Suppressor macrophage (primary cell): ENCODE measurements at regions not wholly inside any gene's neighbourhood (a gene's known extent, or its start where the extent isn't known, plus 50 kb on each side); places are given as distances from the start of the nearest gene placed in this dataset.

Experiments
- DNase-seq, 4 experiments: peaks; one replicate each; pipeline ENCODE4 v3.0.0-alpha.2; 2020 to 2022

DNA sequence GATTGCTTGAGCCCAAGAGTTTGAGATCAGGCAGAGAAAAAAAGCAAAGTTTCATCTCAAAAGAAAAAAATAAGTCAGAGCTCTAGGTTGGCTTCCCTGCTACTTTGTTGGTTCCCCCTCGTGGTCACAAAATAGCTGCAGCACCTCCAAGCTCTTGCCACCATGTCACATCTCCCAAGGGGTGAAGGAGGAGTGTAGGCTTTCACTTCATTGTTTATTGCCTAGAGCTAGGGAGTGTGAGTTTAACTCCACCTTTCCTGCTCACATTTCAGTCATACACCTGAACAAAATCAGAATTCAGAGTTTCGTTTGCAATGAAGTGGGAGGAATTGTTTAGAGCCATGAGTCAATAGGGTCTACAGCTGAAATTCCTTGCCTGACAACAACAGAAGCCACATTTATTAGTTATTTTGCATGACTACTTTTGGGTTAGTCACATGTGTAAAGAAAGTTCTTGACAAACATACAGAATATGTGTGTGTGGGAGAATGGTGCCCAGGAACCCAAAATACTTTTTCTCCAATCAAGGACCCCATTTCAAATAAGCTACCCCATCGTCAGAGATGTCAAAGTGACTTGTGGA is 56.2 kb upstream of the UFL1 start:
- DNase-seq: no peak

GRCh38 chr6:96466147-96466863 is 55.3 kb upstream of the UFL1 start:
- DNase-seq: no peak

DNA sequence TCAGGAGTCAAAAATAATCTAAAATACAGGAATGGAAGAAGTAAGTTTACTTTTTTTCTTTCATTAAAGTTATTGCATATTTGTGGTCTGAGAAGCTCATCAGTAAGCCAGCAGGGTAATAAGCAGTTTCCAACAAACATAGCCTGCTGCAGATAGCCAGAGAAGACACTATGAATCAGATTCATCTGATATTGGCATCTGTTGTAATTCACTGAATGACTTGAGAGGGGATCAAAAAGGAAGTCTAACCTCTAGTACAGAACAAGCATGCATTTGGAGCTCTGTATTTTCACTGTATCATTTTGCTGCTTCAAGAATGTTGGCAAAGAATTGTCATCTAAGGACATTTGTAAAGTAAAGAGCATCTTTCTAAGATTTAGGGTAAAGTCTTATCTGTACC is 53.8 kb upstream of the UFL1 start:
- no peak for DNase-seq

- no peak for DNase-seq
Observed at GRCh38 chr6:96468281-96468680, 53.3 kb upstream of the UFL1 start.

DNA sequence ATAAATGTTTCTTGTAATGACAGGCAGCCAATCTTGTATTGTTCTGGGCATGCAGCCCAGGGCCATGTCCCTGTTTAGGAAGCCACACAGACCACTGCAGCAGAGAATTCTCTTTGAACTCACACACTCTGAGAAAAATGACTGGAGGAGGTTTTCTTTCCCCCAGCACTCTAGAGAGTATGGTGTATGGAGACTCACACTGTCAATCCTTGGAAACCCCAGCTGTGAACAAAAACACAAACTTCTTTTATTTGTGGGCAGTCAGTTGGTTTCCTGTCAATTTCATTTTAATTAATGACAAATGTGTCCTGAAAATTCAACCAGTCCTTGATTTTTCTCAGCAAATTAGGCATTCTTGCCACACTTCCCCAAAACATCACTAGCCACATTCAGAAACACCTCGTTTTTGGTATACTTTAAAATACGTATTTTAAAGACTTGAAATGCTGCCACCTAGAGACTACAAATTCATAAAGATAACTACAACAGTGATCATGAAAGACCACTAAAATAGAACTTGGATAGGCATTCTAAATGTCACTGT is 52.9 kb upstream of the UFL1 start:
- no peak for DNase-seq

GRCh38 chr6:96469312-96469711 is 52.3 kb upstream of the UFL1 start:
- DNase-seq: no peak

DNA sequence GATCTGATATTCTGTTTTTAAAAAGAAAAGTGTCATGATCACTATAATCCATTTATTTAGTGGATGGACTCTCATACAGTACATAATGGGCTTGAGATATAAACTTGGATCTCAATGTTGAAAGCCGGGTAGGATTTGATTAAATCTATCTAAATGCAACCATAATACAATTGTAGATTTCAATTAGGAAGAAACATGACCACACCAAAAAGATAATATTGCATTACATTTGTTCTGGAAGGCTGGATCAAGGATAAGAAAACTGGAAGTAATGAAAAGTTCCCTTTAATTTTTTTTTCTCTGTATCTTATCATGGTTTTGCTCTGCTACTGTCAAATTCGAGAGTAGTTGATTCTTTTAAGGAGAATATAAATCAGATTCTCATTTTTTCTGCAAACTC is 51.3 kb upstream of the UFL1 start:
- DNase-seq: no peak
